GM18858 (cell line): ENCODE measurements at regions not wholly inside any gene's neighbourhood (a gene's known extent, or its start where the extent isn't known, plus 50 kb on each side); places are given as distances from the start of the nearest gene placed in this dataset.
A peak's percentile ranks its signal among the peaks of the same experiment; 100 is the strongest.

ENCODE experiments used
- ATAC-seq: cut with Tn5 transposase; IDR thresholded peaks from one replicate; pipeline ENCODE4 v1.9.1; 2021; ENCODE audit not compliant: unreplicated experiment

DNA sequence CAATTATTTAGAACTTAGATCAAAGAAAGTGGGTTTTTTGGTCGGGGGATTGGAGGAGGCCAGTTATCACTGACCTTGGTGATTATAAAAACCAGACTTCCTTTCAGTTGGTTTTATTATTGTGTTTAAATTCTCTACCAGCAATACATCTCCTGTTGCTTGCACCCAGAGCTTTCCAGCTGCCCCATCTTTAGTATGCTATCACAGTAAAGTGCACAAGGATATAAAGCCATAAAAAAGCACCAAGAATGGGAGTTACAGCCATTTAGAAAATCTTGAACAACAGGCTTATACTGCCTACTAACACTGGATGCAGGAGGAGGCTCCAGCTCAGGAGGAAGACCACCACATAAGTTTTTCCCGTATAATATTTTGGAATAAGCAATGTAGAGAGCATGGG is 148.7 kb upstream of the OSR1 start:
- no peak for ATAC-seq

DNA sequence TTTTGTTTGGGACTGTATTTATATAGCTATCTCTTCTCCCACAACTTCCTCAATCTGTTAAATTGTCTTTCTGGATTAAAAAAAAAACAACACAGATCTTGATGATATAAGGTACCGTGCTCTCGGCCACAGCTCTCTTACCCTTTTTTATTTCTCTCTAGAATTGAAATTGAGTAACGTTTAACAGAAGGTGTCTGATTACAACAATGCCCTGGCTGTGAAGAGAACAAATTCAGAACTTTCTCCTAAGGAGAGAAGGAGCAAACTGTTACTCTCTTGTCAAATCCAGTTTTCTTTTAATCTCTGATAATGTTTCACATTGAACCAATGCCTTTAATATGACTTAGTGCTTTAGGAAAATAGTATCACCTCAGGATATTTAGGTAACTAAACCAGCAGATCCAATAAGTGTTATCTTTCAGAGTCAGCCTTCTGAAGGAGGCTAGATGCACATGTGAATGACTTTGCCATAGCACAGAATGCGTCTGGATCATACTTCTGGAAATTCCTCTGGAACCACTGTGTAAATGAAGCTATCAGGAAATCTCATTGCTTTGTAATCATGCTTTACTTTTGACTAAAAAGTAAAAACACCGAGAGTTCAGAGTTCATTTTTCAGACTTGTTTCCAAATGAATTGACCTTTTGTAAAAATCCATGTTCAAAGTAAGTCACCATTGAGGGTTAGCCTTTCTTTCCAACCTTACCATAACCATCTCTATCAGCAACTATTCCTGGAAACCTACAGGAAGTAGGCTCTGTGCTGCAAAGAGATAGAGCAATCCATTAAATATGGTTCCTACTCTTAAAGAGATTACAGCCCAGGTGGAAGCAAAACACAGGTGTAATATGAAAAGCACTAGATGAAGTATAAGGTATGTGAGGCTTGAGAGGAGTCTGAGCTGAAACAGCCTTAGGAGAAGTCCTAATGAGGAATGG is 147.0 kb upstream of the OSR1 start:
- ATAC-seq = no peak

DNA sequence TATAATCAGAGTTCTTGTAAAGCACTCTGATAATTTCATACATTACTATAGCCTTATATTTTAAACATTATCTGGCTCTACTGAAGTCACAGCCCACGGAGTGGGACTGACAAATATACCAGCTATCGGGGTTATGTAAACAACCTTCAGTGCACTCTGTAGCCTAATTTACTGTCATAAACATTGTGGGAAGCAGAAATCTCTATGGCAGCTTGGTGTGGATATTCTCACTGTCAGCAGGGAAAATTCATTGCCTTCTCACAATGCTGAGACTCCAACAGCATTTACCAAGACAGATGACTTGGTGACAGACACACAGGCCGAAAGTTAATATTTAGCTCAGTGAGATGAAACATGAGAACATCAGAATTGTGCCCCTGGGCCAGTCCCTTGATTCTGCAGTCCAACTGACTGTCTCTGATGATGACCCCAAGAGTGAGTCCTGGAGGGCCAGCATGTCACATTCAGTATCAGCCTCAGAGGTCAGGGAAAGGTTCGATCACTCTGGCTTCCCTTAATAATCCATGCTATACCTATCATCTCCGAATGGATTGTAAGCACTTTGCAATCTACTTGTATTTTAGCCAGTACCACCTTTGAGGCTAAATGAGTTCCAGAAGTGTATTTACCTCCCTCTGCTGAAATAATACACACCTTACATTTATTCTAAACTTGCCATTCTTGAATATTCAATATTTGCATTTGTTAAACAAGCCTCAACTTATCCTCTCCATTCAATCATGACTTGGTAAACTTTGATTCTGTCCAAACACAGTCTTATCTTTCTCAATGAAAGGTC is 146.2 kb upstream of the OSR1 start:
- no peak for ATAC-seq

DNA sequence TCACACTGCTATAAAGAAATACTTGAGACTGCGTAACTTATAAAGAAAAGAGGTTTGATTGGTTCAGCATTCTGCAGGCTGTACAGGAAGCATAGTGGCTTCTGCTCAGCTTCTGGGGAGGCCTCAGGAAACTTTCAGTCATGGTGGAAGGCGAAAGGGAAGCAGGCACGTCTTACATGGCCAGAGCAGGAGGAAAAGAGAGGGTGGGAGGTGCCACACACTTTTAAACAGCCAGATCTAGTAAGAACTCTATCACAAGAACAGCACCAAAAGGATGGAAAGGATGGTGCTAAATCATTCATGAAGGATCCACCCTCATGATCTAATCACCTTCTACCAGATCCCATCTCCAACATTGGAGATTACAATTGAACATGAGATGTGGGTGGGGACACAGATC is 145.5 kb upstream of the OSR1 start:
- no peak for ATAC-seq

DNA sequence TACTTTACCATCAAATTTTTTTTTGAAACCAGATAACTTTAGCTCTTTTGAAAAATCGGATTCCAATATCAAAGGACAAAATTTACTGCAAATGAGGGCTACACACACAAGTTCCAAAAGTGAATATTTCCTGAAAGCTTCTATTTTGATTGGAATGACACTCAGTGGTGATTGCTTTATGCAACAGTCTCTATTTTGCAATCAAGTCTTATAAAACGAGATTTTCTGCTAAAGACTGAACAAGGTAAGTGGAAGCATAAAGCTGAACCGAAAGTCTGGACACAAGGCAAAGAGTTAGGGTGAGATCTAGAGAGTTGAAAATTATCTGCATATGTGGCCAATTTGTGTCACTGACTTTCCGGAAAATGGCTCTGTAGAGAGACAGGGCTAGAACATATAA is 145.0 kb upstream of the OSR1 start:
- ATAC-seq = no peak

DNA sequence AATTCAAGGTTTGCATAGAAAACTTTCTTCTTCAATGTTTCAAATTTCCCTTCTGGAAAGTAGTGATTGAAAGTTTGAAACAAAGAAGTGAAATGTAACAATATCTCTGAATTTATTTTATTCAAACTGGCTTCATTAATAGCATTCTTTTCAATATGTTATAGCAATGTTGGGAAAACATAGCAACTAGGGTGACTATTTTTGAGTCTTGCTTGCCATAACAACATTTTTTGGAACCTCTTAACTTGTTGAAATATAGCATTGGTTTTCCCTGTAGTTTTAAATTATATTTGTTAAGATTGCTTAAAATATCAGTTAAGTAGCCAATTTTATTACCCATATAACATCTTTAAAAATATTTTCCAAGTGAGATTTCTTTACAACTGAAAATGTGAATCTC is 141.7 kb upstream of the OSR1 start:
- no peak for ATAC-seq

DNA sequence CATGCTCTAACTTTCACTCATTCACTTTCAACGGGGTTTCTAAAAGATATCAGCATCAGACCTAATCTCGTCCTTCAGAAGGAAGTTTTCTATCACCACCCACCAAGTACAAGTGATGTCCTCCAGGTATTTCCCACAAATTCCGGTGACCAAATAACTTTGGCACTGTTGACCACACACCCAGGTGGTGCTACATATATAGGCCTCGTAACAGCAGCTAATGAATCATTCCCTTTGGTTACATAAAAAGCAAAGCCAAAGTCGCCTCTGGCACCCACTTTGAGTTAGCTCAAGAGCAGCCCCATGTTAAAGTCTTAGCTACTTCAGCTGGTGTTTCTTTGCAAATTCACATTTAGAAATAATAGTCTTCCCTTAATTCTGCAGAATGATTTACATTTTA is 138.2 kb upstream of the OSR1 start:
- no peak for ATAC-seq

DNA sequence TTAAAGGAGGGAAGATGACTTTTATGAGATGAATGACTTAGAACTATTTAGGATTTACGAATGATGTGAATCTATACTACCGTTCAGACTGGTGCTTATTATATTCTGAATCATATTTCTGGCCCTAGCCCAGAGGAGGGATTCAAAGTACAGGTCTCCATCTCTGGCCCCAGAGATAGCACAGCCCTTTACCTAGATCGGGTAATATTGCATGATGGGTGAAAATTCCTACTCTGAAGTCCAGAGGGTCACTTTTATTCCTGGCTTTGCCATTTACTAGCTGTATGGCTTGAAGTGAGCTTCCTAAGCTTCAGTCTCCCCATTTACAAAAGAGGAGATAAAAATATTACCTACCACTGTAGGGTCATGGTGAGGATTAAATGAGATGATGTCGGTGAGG is 135.8 kb upstream of the OSR1 start:
- no peak for ATAC-seq

DNA sequence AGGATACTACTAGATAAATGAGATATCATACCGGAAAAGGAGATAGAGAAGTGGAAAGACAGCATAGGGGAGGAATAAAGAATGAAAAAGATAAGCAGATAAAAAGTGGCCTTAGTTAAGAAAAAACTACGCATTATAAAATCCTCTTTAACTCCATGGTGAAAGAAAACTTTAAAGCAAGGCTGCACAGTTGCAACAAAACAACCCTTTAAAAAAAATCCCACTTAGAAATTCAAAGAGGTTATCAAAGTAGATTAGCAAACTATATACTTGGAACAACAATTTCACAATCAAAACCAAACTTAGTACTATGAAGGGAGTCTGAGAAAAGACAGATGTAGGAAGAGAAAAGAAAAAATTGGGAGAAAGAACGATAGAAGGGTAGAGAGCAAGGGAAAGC is 133.4 kb upstream of the OSR1 start:
- ATAC-seq = no peak

DNA sequence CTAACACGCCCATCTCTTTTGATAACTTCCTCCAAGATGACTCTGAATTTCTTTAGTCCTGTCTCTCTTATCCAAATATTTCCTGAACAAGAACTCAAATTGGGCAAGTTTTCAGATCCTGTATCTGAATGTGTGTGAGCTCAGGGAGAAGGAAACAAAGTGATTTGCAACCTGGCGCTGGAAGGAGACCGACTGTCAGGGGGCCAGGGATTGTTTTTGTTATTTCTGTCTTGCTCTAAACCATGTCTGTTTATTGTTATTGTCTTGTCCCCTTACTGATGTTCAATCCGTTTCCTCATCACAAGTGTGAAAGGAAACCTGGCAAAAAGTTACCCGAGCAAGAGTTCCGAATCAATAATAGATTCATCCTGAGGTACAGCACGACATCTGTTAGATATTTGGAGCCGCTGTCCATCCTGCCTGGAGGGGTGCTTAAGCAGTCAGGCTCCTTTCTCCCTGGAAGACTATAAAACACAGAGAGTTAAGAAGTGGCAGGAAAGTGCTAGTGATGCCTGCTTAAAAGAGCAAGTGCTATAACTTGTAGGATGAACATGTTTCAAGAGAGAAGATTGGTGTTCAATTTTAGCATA is 132.5 kb upstream of the OSR1 start:
- no peak for ATAC-seq

DNA sequence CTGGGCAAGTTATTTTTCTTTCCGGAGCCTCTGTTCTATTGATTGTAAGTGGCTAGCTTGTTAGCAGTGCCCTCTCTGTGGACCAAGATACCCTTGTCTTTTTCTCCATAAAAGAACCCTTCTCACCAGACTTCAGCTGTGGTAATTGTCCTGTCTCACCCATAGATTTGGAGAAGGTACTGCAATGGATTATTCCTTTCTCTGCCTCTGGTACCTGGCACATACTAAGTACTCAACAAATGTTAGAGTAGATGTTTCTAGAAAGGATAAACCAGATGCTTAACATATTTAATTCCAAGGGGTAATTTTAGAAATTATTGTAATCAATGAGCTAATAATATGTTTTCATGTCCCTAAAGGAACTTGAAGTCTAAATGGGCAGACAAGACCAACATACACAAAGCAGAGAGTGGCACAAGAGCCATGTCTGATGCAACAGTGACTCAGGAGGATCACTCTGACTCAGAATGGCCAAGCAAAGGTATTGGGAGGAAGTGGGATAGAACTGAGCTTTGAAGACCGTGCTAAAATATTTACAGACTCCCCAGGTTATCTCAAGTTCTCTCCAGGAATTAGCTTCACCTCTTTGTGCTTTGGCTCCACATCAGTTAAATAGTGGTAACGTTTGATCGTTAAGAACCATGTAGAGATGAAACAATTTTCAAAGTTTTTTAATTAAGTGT is 129.7 kb upstream of the OSR1 start:
- peak; percentile 86 for ATAC-seq

DNA sequence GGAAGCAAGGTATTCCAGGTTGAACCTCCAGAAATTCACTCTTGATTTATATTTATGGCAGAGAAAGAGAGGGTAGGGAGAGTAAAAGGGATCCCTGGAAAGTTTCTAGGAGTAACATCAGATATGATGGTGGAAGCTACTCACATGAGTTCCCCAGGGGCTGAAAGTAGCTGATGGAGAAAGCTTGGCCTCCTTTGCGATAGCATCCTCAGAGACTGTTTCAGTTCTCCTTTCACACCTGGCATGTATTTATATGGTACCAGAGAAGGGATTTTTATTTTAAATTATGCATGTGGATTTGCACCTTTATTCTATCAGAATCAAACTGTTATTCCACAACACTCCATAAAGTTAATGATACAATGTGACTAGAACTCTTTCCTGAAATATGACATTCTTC is 126.3 kb upstream of the OSR1 start:
- peak; percentile 76 for ATAC-seq

DNA sequence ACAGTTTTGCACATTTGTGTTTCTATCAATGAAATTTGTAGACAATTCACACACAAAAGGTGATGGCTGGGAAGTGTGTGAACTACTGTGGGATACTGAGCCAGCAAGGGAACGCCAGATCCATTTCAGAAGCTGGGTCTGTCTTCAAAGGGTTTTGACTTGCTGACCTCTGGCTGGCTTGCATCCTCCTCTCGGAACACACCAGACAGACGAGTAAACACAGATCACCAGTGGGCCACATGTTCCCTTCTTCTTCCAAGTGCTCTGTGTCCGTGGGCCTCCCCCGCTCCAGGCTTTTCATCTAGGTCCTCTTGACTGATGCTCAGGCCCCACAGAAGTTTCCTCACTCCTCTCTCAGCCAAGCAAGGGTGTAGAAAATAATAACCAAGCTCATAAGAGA is 122.2 kb upstream of the OSR1 start:
- no peak for ATAC-seq

DNA sequence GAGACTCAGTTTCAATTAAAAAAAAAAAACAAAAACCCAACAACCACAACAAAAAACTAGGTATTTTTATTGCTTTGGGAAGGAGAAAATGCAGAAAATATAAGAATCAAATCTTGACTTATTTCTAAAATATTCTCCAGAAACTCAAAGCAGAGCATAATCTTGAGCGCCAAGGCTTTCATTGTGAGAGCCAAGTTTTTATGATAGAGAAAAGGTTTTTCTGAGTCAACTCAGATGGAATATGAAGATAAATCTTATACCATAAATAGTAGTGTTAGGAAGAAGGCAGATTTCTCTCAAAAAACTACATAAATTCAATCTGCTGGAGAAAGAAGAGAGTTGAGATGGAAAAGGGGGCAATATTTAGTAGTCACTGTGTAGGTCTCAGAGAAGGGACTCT is 121.2 kb upstream of the OSR1 start:
- no peak for ATAC-seq

DNA sequence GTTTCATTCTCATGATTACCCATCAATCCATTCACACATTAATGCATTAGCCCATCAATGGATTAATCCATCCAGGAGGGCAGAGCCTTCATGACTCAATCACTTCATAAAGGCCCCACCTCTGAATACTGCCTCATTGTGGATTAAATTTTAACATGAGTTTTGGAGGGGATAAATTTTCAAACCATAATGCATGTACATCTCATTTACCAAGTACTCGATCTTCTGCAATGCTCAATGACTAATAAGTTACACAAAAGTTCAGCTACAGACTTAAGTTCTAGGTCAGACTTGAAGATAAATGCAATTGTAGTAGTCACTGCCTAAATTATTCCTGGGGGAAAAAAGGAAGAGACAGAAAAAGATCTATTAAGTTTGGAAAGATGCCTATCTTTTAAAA is 120.0 kb upstream of the OSR1 start:
- no peak for ATAC-seq

DNA sequence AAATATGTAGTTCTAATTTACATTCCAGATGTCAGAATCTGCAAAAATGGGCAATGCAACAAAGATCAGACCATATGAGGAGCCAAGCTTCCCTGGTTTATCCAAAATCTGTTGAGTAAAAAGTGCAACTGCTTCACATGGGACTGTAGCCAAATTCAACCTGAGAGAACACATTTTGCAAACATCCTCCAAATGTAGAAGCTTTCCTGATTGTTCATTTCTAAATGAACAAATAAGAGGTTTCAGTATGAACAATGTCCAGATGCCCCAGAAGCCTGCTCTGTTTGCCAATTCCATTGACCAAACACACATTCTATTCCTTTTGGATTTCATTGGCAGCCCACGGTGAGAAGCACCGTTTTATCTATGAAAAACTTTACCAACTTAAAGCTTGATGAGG is 117.9 kb upstream of the OSR1 start:
- no peak for ATAC-seq

DNA sequence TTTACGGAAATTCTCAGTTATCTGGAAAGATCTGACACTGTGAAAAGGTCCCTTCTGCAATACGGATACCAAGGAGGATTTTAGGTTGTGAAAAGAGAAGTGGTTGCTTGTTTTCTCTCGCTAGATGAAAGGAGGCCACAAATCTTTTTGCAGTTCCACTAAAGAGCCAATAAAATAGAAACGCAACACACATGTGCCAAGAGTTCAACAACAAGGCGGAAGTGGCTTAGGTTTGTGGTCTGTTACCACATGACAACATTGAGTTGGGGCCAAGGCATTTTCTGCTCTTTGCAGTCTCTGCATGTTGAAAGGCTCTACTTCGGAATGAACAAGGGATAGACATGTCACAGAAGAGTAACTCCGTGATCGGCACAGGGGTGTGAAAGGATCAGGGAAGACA is 115.7 kb upstream of the OSR1 start:
- ATAC-seq = peak; percentile 98

DNA sequence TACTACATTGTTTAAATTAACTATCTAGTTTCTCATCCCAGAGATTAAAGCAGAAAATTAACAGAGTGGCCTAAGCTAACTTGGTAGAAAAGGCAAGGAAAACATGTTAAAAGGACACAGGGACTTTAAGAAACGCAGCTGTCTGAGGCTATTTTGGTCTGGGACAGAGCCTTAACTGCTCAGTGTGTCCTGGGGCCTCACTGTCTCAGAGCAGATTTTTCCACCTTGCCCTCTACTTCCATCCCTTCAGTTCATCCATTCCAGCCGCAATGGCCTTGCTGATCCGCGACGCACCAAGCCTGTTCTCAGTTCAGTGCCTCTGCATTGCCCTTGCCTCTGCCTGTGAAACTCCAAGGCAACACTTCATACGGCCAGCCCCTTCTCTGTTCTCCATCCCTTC is 114.9 kb upstream of the OSR1 start:
- ATAC-seq = no peak

DNA sequence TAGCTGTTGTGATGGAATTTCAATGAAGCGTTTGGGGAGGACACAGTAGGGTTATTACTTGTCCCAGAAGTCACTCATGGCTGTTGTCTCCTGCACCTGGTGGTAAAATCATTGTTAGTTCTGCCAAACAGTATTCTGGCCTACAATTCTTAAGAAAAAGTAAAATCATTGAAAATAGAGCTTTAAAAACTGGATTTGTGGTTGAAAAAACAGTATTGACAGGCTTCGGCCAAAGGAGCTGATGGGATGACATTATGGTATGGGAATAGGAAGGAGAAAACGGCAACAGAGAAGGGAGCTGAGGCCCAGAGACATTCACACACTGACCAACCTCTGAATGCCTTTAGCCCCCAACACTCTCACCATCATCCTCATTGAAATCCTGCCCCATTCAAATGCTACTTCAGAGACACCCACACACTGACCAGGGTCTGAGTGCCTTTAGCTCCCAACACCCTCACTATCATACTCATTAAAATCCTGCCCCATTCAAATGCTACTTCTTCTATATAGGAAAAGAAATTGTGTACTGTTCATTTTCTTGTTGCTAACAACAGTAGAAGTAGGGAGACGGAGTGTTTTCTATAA is 114.1 kb upstream of the OSR1 start:
- no peak for ATAC-seq

DNA sequence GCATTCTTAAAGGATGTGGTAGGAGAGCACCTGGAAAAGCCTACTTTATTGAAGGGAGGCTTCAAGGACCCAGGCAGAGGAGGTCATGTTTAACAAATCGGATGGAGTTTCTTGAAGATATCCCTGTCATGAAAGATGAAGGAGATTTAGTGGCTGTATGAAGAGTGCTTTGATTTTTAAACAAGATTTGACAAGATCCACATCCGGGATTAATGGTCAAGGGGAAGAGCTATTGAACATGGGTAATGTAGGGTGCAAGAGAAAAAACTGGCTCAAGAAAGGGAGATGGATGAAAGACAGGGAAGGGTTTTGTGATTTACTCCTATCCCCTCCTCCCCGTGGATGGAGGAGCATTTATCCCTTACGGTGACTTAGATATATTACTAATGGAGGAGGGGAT is 113.1 kb upstream of the OSR1 start:
- ATAC-seq = no peak

DNA sequence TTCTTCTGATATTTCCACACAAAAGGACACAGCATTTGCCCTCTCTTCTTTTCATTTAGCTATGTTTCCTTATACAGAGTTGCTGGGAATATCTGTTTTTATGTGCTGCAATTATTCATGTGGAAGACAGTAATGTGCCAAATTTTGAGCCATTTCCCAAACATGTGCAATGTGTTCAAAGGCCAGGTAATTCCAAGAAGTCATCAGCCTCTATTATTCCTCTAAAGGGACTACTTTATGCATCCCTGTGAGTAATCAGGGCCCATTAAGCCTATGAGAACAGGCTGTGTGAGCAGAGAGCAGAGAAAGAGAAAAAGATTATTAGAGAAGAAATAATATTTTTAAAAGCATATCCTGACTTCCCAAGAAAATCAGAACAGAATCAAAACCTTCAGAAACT is 107.6 kb upstream of the OSR1 start:
- no peak for ATAC-seq
